ENCODE measurements at regions not wholly inside any gene's neighbourhood (a gene's known extent, or its start where the extent isn't known, plus 50 kb on each side); places are given as distances from the start of the nearest gene placed in this dataset.

- DNase-seq = no peak
Measured at GRCh38 chr7:17239683-17240521, 58.5 kb upstream of the AHR start.

DNA sequence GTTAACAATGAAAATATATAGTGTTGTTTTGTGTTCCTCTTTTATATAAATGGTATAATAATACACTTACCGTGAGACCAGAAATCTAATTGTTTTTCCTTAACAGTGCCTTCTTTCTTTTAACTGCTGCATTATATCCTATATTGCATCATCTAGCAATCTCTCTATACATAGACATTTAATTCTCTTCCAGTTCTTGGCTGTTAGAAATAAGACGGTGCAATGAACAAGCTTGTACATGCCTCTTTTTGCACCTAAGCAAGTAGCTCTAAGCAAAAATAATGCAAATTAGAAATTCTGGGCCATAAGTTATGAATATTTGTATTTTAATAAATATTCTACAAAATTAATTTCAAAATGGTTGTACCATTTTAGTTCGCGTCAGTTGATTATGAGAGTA lies 55.9 kb upstream of the AHR start:
- DNase-seq = no peak

- no peak for DNase-seq
Measured at GRCh38 chr7:17244786-17245185, 53.7 kb upstream of the AHR start.

GRCh38 chr7:17247357-17247756 lies 51.1 kb upstream of the AHR start:
- no peak for DNase-seq

- no peak for DNase-seq
Measured at GRCh38 chr7:17248527-17248926, 49.9 kb upstream of the AHR start.
